GM12878 (cell line): ENCODE measurements at regions not wholly inside any gene's neighbourhood (a gene's known extent, or its start where the extent isn't known, plus 50 kb on each side); places are given as distances from the start of the nearest gene placed in this dataset.

Source experiments
- ATAC-seq: fragments of 200-7000 bp; cut with Tn5 transposase; 3 replicates; pipeline ENCODE4 v1.9.1; 2020; ENCODE audit warnings: mild to moderate bottlenecking, moderate library complexity
- BruUV-seq: library from RNA; stranded (reverse); fragments of 400-500 nt; replicated peaks from 2 replicates; lab custom pipeline; 2021; lab: Mats Ljungman, UMichigan
- CTCF ChIA-PET: fragments of 300-600 bp; sonication (Branson Sonifier 250); formaldehyde crosslinking; extraction: SDS; loops from one replicate; lab custom pipeline; 2021; ENCODE audit warnings: inconsistent platforms; lab: Yijun Ruan, JAX
- POLR2A ChIA-PET: fragments of 350-600 bp; formaldehyde crosslinking; extraction: SDS; loops from one replicate; lab custom pipeline; 2021; ENCODE audit warnings: inconsistent platforms; lab: Charles Lee
- RAD21 ChIA-PET: fragments of 300-600 bp; sonication (Branson Sonifier 250); formaldehyde crosslinking; loops from one replicate; lab custom pipeline; 2023; ENCODE audit warnings: antibody characterized with exemption; ENCODE audit not compliant: unreplicated experiment; lab: Charles Lee
- SMC1A ChIA-PET: fragments of 300-600 bp; sonication (Branson Sonifier 250); formaldehyde crosslinking; loops from one replicate; lab custom pipeline; 2023; ENCODE audit not compliant: unreplicated experiment, uncharacterized antibody; lab: Charles Lee
- DNase-seq: peaks from one replicate; pipeline ENCODE4 v3.0.0-alpha.2; 2011; ENCODE audit warnings: low read depth, low spot score
- FAIRE-seq: peaks from 3 replicates; lab custom pipeline; 2011; peaks lifted over from hg19 to GRCh38; lab: Jason Lieb, UNC
- H2AFZ ChIP-seq: 2 replicates; pipeline ENCODE4 v1.6.0; 2011; ENCODE audit warnings: low read depth, low read length, control low read depth; ENCODE audit not compliant: control insufficient read depth
- H3K27ac ChIP-seq: 2 replicates; pipeline ENCODE4 v1.5.1; 2011; ENCODE audit warnings: control low read depth; ENCODE audit not compliant: control insufficient read depth, insufficient read depth
- H3K27me3 ChIP-seq, 2 experiments: replicated peaks in 1 of 2; 2 replicates each; pipeline versions ENCODE4 v1.6.0 to v1.6.1; 2011; ENCODE audit warnings: low read length in 1 of 2; ENCODE audit not compliant: control insufficient read depth in 2 of 2, insufficient read depth in 2 of 2
- H3K36me3 ChIP-seq, 2 experiments: 2 replicates each; pipeline ENCODE4 v1.5.1; 2011; ENCODE audit warnings: low read length in 1 of 2; ENCODE audit not compliant: control insufficient read depth in 2 of 2, insufficient read depth in 2 of 2
- H3K4me1 ChIP-seq: 2 replicates; pipeline ENCODE4 v1.6.1; 2011; ENCODE audit warnings: mild to moderate bottlenecking, low read length, moderate library complexity, mixed read lengths; ENCODE audit not compliant: control insufficient read depth, insufficient read depth
- H3K4me2 ChIP-seq: 2 replicates; pipeline ENCODE4 v1.6.0; 2011; ENCODE audit warnings: control low read depth; ENCODE audit not compliant: control insufficient read depth, insufficient read depth
- H3K4me3 ChIP-seq: fragments of 200-600 bp; sonication (generic); 2 replicates; pipeline ENCODE4 v1.5.1; 2016
- H3K79me2 ChIP-seq: 2 replicates; pipeline ENCODE4 v1.6.0; 2011; ENCODE audit warnings: low read length; ENCODE audit not compliant: control insufficient read depth, insufficient read depth
- H3K9ac ChIP-seq: 2 replicates; pipeline ENCODE4 v1.8.0; 2011; ENCODE audit warnings: low read length, control low read depth, mixed read lengths; ENCODE audit not compliant: control insufficient read depth, insufficient read depth
- H3K9me3 ChIP-seq: replicated peaks from 3 replicates; pipeline ENCODE4 v1.5.1; 2011; ENCODE audit warnings: mild to moderate bottlenecking, low read length; ENCODE audit not compliant: control insufficient read depth, insufficient read depth
- H4K20me1 ChIP-seq: 2 replicates; pipeline ENCODE4 v1.6.0; 2011; ENCODE audit not compliant: control insufficient read depth, insufficient read depth
- CBX5 ChIP-seq: sonication (generic); IDR thresholded peaks from 2 replicates; pipeline ENCODE4 v1.6.1; 2016; ENCODE audit warnings: low read depth, moderate library complexity, mild to moderate bottlenecking, inconsistent platforms
- CHD1 ChIP-seq: IDR thresholded peaks from 2 replicates; pipeline ENCODE4 v1.6.1; 2012; ENCODE audit warnings: low read depth, low read length, improper control_type of control experiment
- EGR1 ChIP-seq, 2 experiments: IDR thresholded peaks; 1 replicate in 1 of 2; 2 replicates in 1 of 2; pipeline ENCODE4 v1.6.1; 2011 to 2012; ENCODE audit warnings: low read depth in 2 of 2, low read length in 2 of 2, borderline replicate concordance in 1 of 2, mild to moderate bottlenecking in 1 of 2, moderate library complexity in 1 of 2
- ETV6 ChIP-seq, 2 experiments: fragments of 450-650 bp in 1 of 2; IDR thresholded peaks in 1 of 2; conservative IDR thresholded peaks in 1 of 2; 2 replicates each; pipeline ENCODE4 v1.6.1; 2014; ENCODE audit warnings: antibody characterized with exemption in 1 of 2, borderline replicate concordance in 1 of 2, low read depth in 1 of 2, mild to moderate bottlenecking in 1 of 2, moderate library complexity in 1 of 2
- FOS ChIP-seq: IDR thresholded peaks from 3 replicates; pipeline ENCODE4 v1.6.1; 2011; ENCODE audit warnings: borderline replicate concordance; ENCODE audit not compliant: insufficient read length; ENCODE audit errors: extremely low read depth
- MAX ChIP-seq: IDR thresholded peaks from 2 replicates; pipeline ENCODE4 v1.6.1; 2012; ENCODE audit warnings: low read depth, low read length, improper control_type of control experiment
- MXI1 ChIP-seq: fragments of 150-350 bp; IDR thresholded peaks from 2 replicates; pipeline ENCODE4 v1.6.1; 2011; ENCODE audit warnings: low read depth, mild to moderate bottlenecking, inconsistent platforms, low read length, improper control_type of control experiment
- PML ChIP-seq: IDR thresholded peaks from 2 replicates; pipeline ENCODE4 v1.6.1; 2012; ENCODE audit warnings: low read length, inconsistent platforms
- SKIL ChIP-seq: fragments of 450-650 bp; IDR thresholded peaks from 2 replicates; pipeline ENCODE4 v1.6.1; 2017; ENCODE audit warnings: mild to moderate bottlenecking, low read depth, inconsistent platforms; ENCODE audit not compliant: poor library complexity, severe bottlenecking
- TCF7 ChIP-seq: IDR thresholded peaks from 2 replicates; pipeline ENCODE4 v1.6.1; 2014; ENCODE audit warnings: antibody characterized with exemption, borderline replicate concordance
- ZBTB40 ChIP-seq: fragments of 450-650 bp; IDR thresholded peaks from 2 replicates; pipeline ENCODE4 v1.6.1; 2016; ENCODE audit warnings: mild to moderate bottlenecking, moderate library complexity, borderline replicate concordance
- WGBS: methylation state at CpG from one replicate; pipeline ENCODE4 v1.1.6; 2016; ENCODE audit warnings: low lambda C conversion rate; ENCODE audit not compliant: insufficient replicate concordance, insufficient coverage; ENCODE audit errors: missing lambda C conversion rate; 5-methylcytosine and 5-hydroxymethylcytosine counted together
- in situ Hi-C: fragments of 300-500 bp; cut with MboI; formaldehyde crosslinking; loops from 9 replicates; pipeline ENCODE4 v1.14.3; 2018; ENCODE audit warnings: mixed read lengths
- intact Hi-C: fragments of 100-400 bp; cut with micrococcal nuclease; formaldehyde crosslinking; loops from one replicate; pipeline ENCODE4 v1.14.2; 2022; ENCODE audit not compliant: unreplicated experiment

GRCh38 chr16:35377142-35377541 is 1917.7 kb downstream of the TP53TG3F start:
- Histone ChIP-seq H3K27me3 (no peaks in the 10 kb centered on the region), H3K4me3 (no peak overlapping the region), H3K4me1 (no peaks in the 10 kb centered on the region), H3K9me3 (no peaks in the 10 kb centered on the region), H3K27ac (no peak overlapping the region), H3K4me2 (no peak overlapping the region), H2AFZ (no peak overlapping the region), H3K79me2 (no peaks in the 10 kb centered on the region), H3K9ac (no peak overlapping the region), H3K36me3 (no peaks in the 10 kb centered on the region), H4K20me1 (no peaks in the 10 kb centered on the region)
- in situ Hi-C loops, result loop anchor here (25.0 kb wide), 1 partner anchor 210 kb away; no protein-coding TSS in a partner anchor
- intact Hi-C loops, result no loop called here
- ATAC-seq (no peak), FAIRE-seq (no peak), DNase-seq (no peak)
- TF ChIP-seq EGR1 (IDR thresholded peaks at IDR 0.05; ENCODE audit: borderline replicate concordance in 1 of 2, low read depth in 2 of 2, low read length in 2 of 2), result no peak
- TF ChIP-seq MXI1, result no peak
- TF ChIP-seq MAX, result no peak
- no peak for TF ChIP-seq ZBTB40
- no peak for TF ChIP-seq FOS
- TF ChIP-seq SKIL, result no peak
- no peak for TF ChIP-seq CHD1
- no peak for TF ChIP-seq PML
- TF ChIP-seq TCF7, result no peak
- no peak for TF ChIP-seq CBX5
- no peak for TF ChIP-seq ETV6 (conservative IDR thresholded peaks at IDR 0.05 in 1 of 2, IDR thresholded peaks at IDR 0.05 in 1 of 2; ENCODE audit: borderline replicate concordance in 1 of 2, low read depth in 1 of 2)
- WGBS, result 0% methylated on average over 2 of the region's 2 CpGs
- RAD21 ChIA-PET, result no interaction called here
- CTCF ChIA-PET, result no interaction called here
- SMC1A ChIA-PET, result no interaction called here
- POLR2A ChIA-PET, result no interaction called here
- no TSS peak for BruUV-seq
